ENCODE measurements at regions not wholly inside any gene's neighbourhood (a gene's known extent, or its start where the extent isn't known, plus 50 kb on each side); places are given as distances from the start of the nearest gene placed in this dataset.

DNA sequence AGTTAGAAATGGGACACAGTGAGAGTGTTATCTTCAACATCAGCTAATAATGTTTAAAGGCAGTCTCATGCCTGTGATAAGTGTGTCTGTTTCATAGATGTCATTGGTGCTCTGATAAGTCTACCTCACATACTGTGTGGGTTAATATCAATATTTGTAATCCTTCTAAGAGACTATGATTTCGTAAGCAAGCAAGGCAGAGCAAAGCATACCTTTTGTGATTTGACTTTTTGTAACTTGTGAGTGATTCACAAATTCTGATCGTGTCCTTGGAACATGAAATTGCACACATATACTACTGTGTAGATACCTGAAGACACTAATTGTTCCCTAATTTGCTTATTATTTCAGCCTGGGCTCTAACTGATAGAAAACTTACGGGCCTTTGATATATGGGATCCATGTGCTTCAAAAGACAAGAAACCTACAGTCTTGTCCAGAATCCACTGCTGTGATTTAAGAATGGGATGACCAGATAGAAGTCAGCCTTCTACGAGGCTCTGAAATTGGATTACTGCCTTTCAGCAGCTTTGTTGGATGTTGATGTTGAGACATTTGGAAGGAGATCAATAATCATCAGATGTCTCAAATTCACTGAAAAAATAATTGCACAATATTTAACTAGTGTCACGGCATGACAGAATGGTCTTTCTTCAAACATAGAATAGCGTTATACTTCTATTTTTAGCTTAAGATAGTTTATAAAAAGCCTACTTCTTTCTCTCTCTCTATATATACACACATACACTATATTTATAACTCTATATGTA is 63.2 kb upstream of the KLF6 start:
- DNase-seq (ENCODE audit: low spot score), result no peak

DNA sequence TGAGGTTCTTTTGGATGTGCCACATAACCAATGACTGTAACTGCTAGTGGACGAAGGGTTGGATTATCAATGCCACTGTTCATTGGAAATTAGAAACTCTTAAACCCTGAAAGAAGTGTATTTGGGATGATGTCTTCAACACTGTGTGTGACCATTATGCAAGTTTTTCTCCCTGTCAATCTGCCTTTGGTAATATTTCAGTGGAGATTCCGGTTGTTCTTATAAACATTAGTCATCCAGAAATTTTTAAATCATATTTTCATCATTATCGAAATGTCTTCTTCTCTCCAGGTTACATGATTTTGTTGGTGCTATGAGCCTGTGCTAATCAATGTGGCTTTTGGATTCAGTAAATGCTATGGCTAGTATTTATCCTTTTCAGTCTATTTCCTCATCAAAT is 61.7 kb upstream of the KLF6 start:
- DNase-seq (ENCODE audit: low spot score), result no peak

DNA sequence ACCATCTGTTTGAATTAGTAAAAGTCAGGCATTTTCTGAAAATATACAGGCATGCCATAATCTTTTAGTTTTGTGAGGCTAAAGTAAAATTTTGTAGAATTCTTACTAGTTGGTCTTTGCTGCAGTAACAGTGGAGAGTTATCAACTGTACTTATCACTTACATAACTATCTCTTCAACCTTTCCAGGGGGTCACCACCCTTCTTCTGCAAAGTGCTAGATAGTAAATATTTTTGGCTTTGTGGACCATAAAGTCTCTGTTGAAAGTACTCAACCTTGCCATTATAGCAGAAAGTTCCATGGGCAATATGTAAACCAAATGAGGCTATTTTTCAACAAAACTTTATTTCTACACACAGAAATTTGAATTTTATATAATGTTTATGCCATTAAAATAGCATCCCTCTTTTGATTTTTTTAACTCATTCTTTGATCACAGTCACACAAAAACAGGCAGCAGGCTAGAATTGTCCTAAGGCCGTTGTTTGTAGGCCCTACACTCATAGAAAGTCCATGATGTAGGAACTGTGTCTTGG is 59.5 kb upstream of the KLF6 start:
- no peak for DNase-seq (ENCODE audit: low spot score)

DNA sequence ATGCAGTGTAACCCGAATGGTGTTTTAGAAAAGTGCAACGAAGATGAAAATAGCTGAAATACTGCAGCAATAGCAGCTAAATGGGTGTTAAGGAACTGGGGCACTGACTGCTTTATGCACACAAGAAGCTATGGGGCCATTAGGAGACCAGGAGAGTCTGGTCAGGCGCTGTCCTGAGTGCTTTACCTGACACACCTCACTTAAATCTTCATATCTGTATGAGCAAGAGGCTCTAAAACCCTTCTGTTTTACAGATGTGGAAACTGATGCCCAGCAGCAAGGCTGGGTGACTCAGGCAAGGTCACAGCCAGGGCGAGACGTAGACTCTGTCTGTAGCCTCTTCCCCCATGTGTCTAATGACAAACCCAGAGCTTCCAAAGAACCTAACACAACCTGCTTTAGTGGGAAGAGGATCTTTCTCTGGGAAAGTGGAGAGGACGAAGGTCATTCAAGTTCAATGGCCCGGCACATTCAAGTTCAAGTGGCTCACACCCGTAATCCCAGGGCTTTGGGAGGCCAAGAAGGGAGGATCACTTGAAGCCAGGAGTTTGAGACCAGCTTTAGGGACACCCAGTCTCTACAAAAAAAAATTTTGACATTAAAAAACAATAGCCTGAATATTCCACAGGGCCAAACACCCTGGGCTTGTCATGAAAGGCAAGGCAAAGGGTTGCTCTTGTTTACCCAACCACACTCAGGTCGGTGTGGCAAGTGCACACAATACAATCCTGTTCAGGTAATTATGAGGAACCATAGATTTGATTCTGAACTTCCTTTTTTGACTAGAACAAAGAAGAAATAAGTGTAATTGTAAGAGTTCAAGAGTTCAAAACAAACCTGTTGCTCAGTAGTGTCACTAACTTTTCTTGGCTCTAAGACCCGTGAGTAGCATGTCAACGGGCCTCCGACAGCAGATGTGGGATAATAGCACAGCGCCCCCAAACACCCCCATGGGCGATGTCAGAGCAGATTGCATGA is 53.7 kb upstream of the KLF6 start:
- DNase-seq (ENCODE audit: low spot score), result no peak

DNA sequence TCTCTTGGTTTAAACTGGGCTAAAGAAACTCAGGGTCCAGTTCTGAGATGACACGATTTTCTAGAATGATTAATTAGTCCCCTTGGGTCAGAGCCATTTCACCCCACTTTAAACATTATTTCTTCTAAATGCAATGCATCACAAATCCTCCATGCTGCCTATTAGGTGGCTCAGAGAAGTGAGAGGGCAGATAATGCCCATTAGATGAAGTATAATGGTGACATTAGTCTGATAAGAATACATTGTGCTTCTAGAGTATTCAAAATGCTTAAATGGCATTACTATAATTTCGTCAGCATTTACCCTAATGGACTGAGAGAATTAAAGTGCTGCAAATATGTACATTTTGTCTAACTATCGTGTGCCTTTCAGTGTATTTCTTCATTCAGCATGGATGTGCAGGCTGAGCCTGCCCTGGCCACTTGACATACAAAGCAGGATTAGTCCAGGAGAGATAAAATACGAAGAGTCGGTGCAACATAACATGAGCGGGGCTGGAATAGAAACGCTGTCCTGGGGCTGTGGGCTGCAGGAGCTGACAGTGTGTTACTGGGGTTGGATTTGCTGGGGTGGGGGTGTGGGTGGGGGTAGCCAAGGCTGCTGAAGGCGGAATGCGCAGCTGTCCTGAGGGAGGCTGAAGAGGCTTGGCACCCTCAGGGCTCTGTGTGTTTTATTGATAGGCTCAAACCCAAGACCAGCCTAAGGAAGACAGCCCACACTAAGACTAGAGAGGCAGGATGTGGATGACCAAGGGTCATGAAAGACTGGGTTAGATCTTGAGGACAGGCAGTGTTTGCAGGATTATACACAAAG is 52.8 kb upstream of the KLF6 start:
- no peak for DNase-seq (ENCODE audit: low spot score)

DNA sequence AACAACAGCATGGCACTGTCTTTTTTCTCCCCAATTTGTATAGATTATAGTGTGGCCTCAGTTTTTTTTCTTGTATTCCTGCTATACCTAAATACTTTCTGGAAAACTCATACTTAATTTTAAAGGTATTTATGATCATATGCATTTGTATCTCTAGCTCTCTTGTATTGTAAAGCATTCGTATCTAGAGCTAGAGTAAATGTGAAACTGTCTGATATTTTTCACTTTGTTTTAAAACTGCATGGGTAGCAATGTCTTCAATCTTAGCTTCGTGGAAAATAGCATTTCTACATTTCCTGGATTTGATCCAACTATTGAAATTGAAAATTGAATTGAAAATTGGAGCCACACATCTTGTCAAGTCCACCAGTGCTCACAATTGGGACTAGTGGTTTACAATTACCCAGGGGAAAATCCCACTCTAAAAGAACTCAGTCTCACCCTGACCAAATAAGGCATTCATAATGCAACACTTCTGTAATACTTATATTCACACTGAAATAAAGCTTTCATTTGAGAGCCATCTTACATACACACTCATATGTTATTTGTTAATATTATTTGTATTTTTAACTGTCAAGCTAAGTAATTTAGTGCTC is 51.3 kb upstream of the KLF6 start:
- DNase-seq (ENCODE audit: low spot score), result no peak

DNA sequence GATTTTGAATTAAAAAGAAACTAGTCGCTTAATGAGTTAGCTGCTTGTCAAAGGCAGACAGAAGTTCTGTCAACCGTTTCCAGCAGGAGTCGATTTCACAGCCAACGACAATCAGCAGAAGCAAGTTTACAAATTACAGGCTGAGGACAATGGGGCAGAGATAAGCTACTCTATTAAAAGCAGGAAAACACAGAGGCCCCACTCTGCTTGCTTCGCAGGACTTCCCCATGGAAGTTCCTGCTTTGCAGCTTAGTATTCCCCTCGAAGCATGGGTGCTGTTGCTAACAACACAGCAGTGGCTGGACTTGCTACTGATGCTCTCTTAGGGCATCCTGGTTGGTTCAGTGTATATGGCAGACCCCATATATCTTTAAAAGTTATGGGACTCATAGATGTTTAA is 50.8 kb upstream of the KLF6 start:
- DNase-seq (ENCODE audit: low spot score), result peak; percentile 39

DNA sequence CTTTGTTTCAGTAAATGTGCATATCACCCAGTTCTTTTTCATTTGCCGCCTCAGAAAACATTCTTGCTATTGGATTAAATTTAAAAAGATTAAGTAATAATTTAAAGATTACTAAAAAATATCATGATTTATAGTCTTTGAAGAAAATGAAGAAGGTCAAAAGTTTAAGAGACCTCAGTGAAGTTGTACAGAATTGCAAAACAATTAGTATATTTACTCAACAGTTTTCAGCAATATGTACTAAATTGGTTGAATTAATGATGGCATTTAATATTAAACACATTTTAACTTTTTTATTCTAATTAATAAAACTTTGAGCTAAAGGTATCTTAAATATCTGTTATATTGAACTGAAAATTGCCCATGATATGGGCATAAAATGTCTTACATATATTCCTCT is 49.9 kb upstream of the KLF6 start:
- DNase-seq (ENCODE audit: low spot score), result no peak
